OCI-LY7 (cell line): ENCODE measurements at regions not wholly inside any gene's neighbourhood (a gene's known extent, or its start where the extent isn't known, plus 50 kb on each side); places are given as distances from the start of the nearest gene placed in this dataset.

Experiments used
- CTCF ChIP-seq: fragments of 200-600 bp; sonication (generic); conservative IDR thresholded peaks from 2 replicates; pipeline ENCODE4 v1.5.1; 2014; ENCODE audit warnings: mild to moderate bottlenecking, antibody characterized with exemption, low read length, moderate library complexity, mixed read lengths
- EZH2phosphoT487 ChIP-seq: fragments of 200-600 bp; sonication (generic); IDR thresholded peaks from 2 replicates; pipeline ENCODE4 v1.6.1; 2018; ENCODE audit warnings: low read depth, borderline replicate concordance, mild to moderate bottlenecking, mixed run types, antibody characterized with exemption, low read length, moderate library complexity, mixed read lengths

GRCh38 chr4:23036503-23036902, 343.8 kb downstream of the GBA3 start:
- TF ChIP-seq CTCF (no peak), EZH2phosphoT487 (no peak)
